Activated CD4-positive, alpha-beta T cell treated with anti-CD3 and anti-CD28 coated beads for 36 hours (primary cell): ENCODE measurements at regions not wholly inside any gene's neighbourhood (a gene's known extent, or its start where the extent isn't known, plus 50 kb on each side); places are given as distances from the start of the nearest gene placed in this dataset.

ENCODE experiments used
- ATAC-seq: fragments of 200-7000 bp; cut with Tn5 transposase; one replicate; pipeline ENCODE4 v1.10.0; 2021; ENCODE audit warnings: mild to moderate bottlenecking, moderate library complexity
- CTCF ChIA-PET: fragments of 350-600 bp; sonication (Branson Sonifier 250); formaldehyde crosslinking; loops from one replicate; lab custom pipeline; 2021; ENCODE audit warnings: antibody characterized with exemption; lab: Charles Lee
- POLR2A ChIA-PET: fragments of 350-600 bp; sonication (Branson Sonifier 250); formaldehyde crosslinking; loops from one replicate; lab custom pipeline; 2021; ENCODE audit warnings: antibody characterized with exemption, inconsistent platforms; lab: Charles Lee
- DNase-seq: peaks from one replicate; pipeline ENCODE4 v3.0.0-alpha.2; 2020
- H3K27ac Mint-ChIP-seq: one replicate; pipeline ENCODE4 v1.8.0; 2021; ENCODE audit warnings: mixed read lengths
- H3K27me3 Mint-ChIP-seq: one replicate; pipeline ENCODE4 v1.8.0; 2021; ENCODE audit warnings: mixed read lengths
- H3K36me3 Mint-ChIP-seq: one replicate; pipeline ENCODE4 v1.8.0; 2021; ENCODE audit warnings: low read depth, mixed read lengths
- H3K4me1 Mint-ChIP-seq: one replicate; pipeline ENCODE4 v1.8.0; 2021; ENCODE audit warnings: mixed read lengths
- H3K4me3 Mint-ChIP-seq: one replicate; pipeline ENCODE4 v1.8.0; 2021; ENCODE audit warnings: mild to moderate bottlenecking, moderate library complexity, mixed read lengths
- H3K9me3 Mint-ChIP-seq: one replicate; pipeline ENCODE4 v1.8.0; 2021; ENCODE audit warnings: low read depth, mixed read lengths
- intact Hi-C, 2 experiments: fragments of 100-400 bp; cut with DNase I in 1 of 2; cut with micrococcal nuclease in 1 of 2; formaldehyde crosslinking; loops; one replicate each; pipeline versions ENCODE4 v1.14.2 to v1.15.1; 2022 to 2024; cut with DNase I, micrococcal nuclease

- Mint-ChIP-seq H3K4me3 (no peak overlapping the region), H3K4me1 (peaks cover 4% of the 10 kb centered on the region), H3K36me3 (no peaks in the 10 kb centered on the region), H3K27ac (no peak overlapping the region), H3K9me3 (no peaks in the 10 kb centered on the region), H3K27me3 (no peaks in the 10 kb centered on the region)
- ChIA-PET POLR2A (no interaction called here), CTCF (interaction anchor here (0.5 to 1.1 kb wide), 2 partner anchors 117 to 319 kb away, joined by 3 to 5 read pairs; no protein-coding TSS in a partner anchor)
- intact Hi-C loops = no loop called here
- DNase-seq = peak; percentile 37
- ATAC-seq = peak; percentile 77
Observed at GRCh38 chr5:135246923-135247795, 151.9 kb downstream of the MACROH2A1 start.

- peak; percentile 50 for ATAC-seq
- POLR2A ChIA-PET = no interaction called here
Observed at GRCh38 chr5:135246605-135246922, 152.5 kb downstream of the MACROH2A1 start.

GRCh38 chr5:135245521-135246499 is 153.2 kb downstream of the MACROH2A1 start:
- ATAC-seq = no peak
- intact Hi-C loops = no loop called here
- H3K36me3 Mint-ChIP-seq = no peaks in the 10 kb centered on the region
- H3K4me1 Mint-ChIP-seq = peaks cover 4% of the 10 kb centered on the region
- H3K9me3 Mint-ChIP-seq = no peaks in the 10 kb centered on the region
- no peak overlapping the region for H3K4me3 Mint-ChIP-seq
- DNase-seq = no peak
- ChIA-PET CTCF (interaction anchor here (0.5 to 1.0 kb wide), 2 partner anchors 43 to 111 kb away, joined by 4 read pairs; no protein-coding TSS in a partner anchor), POLR2A (no interaction called here)
- no peak overlapping the region for H3K27ac Mint-ChIP-seq
- no peaks in the 10 kb centered on the region for H3K27me3 Mint-ChIP-seq

More at GRCh38 chr5:135246605-135246922, 152.5 kb downstream of the MACROH2A1 start:
- Mint-ChIP-seq H3K27ac (no peak overlapping the region), H3K4me1 (peaks cover 4% of the 10 kb centered on the region), H3K9me3 (no peaks in the 10 kb centered on the region), H3K4me3 (no peak overlapping the region), H3K36me3 (no peaks in the 10 kb centered on the region), H3K27me3 (no peaks in the 10 kb centered on the region)
- no peak for DNase-seq
- CTCF ChIA-PET = interaction anchor here (1.0 to 1.1 kb wide), 2 partner anchors 43 to 319 kb away, joined by 4 to 5 read pairs; no protein-coding TSS in a partner anchor
- intact Hi-C loops = no loop called here

- ChIA-PET CTCF (no interaction called here), POLR2A (no interaction called here)
- no peak for ATAC-seq
- no peaks in the 10 kb centered on the region for H3K36me3 Mint-ChIP-seq
- DNase-seq = no peak
- intact Hi-C loops = no loop called here
- H3K27ac Mint-ChIP-seq = no peak overlapping the region
- H3K4me1 Mint-ChIP-seq = peaks cover 4% of the 10 kb centered on the region
- no peak overlapping the region for H3K4me3 Mint-ChIP-seq
- no peaks in the 10 kb centered on the region for H3K27me3 Mint-ChIP-seq
- no peaks in the 10 kb centered on the region for H3K9me3 Mint-ChIP-seq
Observed at GRCh38 chr5:135244620-135245021, 154.4 kb downstream of the MACROH2A1 start.

GRCh38 chr5:135243556-135244285 is 155.3 kb downstream of the MACROH2A1 start:
- intact Hi-C loops = no loop called here
- H3K9me3 Mint-ChIP-seq = no peaks in the 10 kb centered on the region
- H3K27ac Mint-ChIP-seq = no peak overlapping the region
- DNase-seq = no peak
- no peaks in the 10 kb centered on the region for H3K27me3 Mint-ChIP-seq
- POLR2A ChIA-PET = no interaction called here
- no peaks in the 10 kb centered on the region for H3K36me3 Mint-ChIP-seq
- peaks cover 4% of the 10 kb centered on the region for H3K4me1 Mint-ChIP-seq
- ATAC-seq = no peak
- H3K4me3 Mint-ChIP-seq = no peak overlapping the region
- CTCF ChIA-PET = no interaction called here

GRCh38 chr5:135242866-135243555 is 156.0 kb downstream of the MACROH2A1 start:
- H3K9me3 Mint-ChIP-seq = no peaks in the 10 kb centered on the region
- no peaks in the 10 kb centered on the region for H3K36me3 Mint-ChIP-seq
- CTCF ChIA-PET = interaction anchor here (0.7 kb wide), 1 partner anchor 355 kb away, joined by 3 read pairs; no protein-coding TSS in a partner anchor
- H3K27ac Mint-ChIP-seq = no peak overlapping the region
- H3K4me1 Mint-ChIP-seq = peaks cover 4% of the 10 kb centered on the region
- no peaks in the 10 kb centered on the region for H3K27me3 Mint-ChIP-seq
- POLR2A ChIA-PET = no interaction called here
- intact Hi-C loops = no loop called here
- no peak overlapping the region for H3K4me3 Mint-ChIP-seq
- DNase-seq (no peak), ATAC-seq (no peak)

GRCh38 chr5:135242021-135242865 is 156.8 kb downstream of the MACROH2A1 start:
- Mint-ChIP-seq H3K27me3 (no peaks in the 10 kb centered on the region), H3K4me1 (peaks cover 4% of the 10 kb centered on the region)
- DNase-seq = no peak

GRCh38 chr5:135241536-135241935 is 157.5 kb downstream of the MACROH2A1 start:
- no peak overlapping the region for H3K4me3 Mint-ChIP-seq
- no peaks in the 10 kb centered on the region for H3K27me3 Mint-ChIP-seq
- H3K27ac Mint-ChIP-seq = no peak overlapping the region
- DNase-seq (no peak), ATAC-seq (no peak)
- CTCF ChIA-PET = no interaction called here
- intact Hi-C loops = no loop called here
- POLR2A ChIA-PET = no interaction called here
- H3K4me1 Mint-ChIP-seq = no peaks in the 10 kb centered on the region
- H3K9me3 Mint-ChIP-seq = no peaks in the 10 kb centered on the region
- H3K36me3 Mint-ChIP-seq = no peaks in the 10 kb centered on the region

More at GRCh38 chr5:135242021-135242865, 156.8 kb downstream of the MACROH2A1 start:
- no peak overlapping the region for H3K27ac Mint-ChIP-seq
- ChIA-PET CTCF (no interaction called here), POLR2A (no interaction called here)
- no peaks in the 10 kb centered on the region for H3K9me3 Mint-ChIP-seq
- H3K36me3 Mint-ChIP-seq = no peaks in the 10 kb centered on the region
- H3K4me3 Mint-ChIP-seq = no peak overlapping the region
- intact Hi-C loops = no loop called here
- no peak for ATAC-seq

GRCh38 chr5:135240781-135241360 is 158.2 kb downstream of the MACROH2A1 start:
- POLR2A ChIA-PET = no interaction called here
- Mint-ChIP-seq H3K4me3 (no peak overlapping the region), H3K27me3 (no peaks in the 10 kb centered on the region), H3K27ac (no peak overlapping the region), H3K9me3 (no peaks in the 10 kb centered on the region), H3K36me3 (no peaks in the 10 kb centered on the region), H3K4me1 (no peaks in the 10 kb centered on the region)
- ATAC-seq = no peak
- intact Hi-C loops = no loop called here
- DNase-seq = no peak
- CTCF ChIA-PET = interaction anchor here (0.7 kb wide), 1 partner anchor 281 kb away, joined by 3 read pairs; no protein-coding TSS in a partner anchor

- intact Hi-C loops = no loop called here
- POLR2A ChIA-PET = no interaction called here
- CTCF ChIA-PET = interaction anchor here (0.7 kb wide), 1 partner anchor 280 kb away, joined by 3 read pairs; no protein-coding TSS in a partner anchor
- H3K4me3 Mint-ChIP-seq = no peak overlapping the region
- no peaks in the 10 kb centered on the region for H3K27me3 Mint-ChIP-seq
- H3K4me1 Mint-ChIP-seq = no peaks in the 10 kb centered on the region
- DNase-seq (no peak), ATAC-seq (no peak)
- no peak overlapping the region for H3K27ac Mint-ChIP-seq
- H3K9me3 Mint-ChIP-seq = no peaks in the 10 kb centered on the region
- no peaks in the 10 kb centered on the region for H3K36me3 Mint-ChIP-seq
Observed at GRCh38 chr5:135240283-135240633, 158.8 kb downstream of the MACROH2A1 start.
